ENCODE measurements at regions not wholly inside any gene's neighbourhood (a gene's known extent, or its start where the extent isn't known, plus 50 kb on each side); places are given as distances from the start of the nearest gene placed in this dataset.
"Not testable (repeated sequence)": the region's sequence is repeated elsewhere in the genome, so short reads cannot be mapped to it uniquely, and the experiment has no call there.

- not testable (repeated sequence) for DNase-seq (ENCODE audit: low read depth in 2 of 3, low spot score in 1 of 3)
These were observed 70.8 kb downstream of the TBC1D26 start for GRCh38 chr17:15802917-15803316.

GRCh38 chr17:15806825-15807224 lies 74.7 kb downstream of the TBC1D26 start:
- not testable (repeated sequence) for DNase-seq (ENCODE audit: low read depth in 2 of 3, low spot score in 1 of 3)

- DNase-seq (ENCODE audit: low read depth in 2 of 3, low spot score in 1 of 3): not testable (repeated sequence)
These were observed 81.3 kb downstream of the TBC1D26 start for GRCh38 chr17:15813388-15813787.

DNA sequence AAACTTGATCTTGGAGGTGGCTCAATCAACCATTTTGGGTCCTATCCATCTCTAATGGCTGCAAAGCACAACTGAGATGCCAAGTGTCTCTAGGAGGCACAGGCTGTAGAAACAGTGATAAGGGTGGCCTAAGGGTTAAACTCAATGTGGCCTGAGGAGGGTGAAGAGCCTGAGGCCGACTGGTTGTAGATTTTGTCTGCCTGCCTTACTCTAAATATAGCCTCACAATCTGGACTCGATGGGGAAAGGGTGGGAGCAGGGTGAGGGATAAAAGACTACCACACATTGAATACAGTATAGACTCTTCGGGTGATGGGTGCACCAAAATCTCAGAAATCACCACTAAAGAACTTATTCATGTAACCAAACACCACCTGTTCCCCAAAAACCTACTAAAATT lies 81.9 kb downstream of the TBC1D26 start:
- not testable (repeated sequence) for DNase-seq (ENCODE audit: low read depth in 2 of 3, low spot score in 1 of 3)

GRCh38 chr17:15817861-15818260 lies 85.8 kb downstream of the TBC1D26 start:
- DNase-seq (ENCODE audit: low read depth in 2 of 3, low spot score in 1 of 3): not testable (repeated sequence)

- DNase-seq (ENCODE audit: low read depth in 2 of 3, low spot score in 1 of 3): not testable (repeated sequence)
These were observed 90.2 kb downstream of the TBC1D26 start for GRCh38 chr17:15822280-15822679.

DNA sequence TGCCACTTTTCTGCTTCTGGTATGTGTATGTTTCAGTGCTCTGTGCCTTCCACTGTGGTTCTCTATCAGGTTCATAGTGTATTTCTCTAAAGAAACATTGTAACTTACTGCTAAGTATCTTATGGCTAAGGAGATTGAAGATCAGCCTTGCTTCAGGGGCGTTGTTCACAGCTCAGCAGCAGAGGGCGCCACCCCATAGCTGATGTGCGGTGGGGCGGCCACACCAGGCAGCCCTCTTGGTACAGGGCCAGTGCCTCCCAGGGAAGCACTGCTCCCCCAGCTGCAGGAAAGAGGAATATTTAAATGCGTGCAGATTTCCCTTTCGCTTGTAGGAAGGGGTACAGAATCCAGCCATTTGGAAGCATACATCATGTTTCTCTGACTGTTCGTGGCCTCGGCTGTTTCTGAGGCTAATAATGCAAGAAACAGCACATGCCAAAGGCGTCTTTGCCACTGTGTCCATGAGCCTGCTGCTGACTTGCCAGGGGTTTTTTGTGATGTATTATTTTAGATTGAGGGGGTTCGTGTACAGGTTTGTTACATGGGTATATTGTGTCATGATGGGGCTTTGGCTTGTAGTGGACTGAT lies 96.7 kb downstream of the TBC1D26 start:
- peak; percentile 45 to 70 (median 67) for DNase-seq (ENCODE audit: low read depth in 2 of 3, low spot score in 1 of 3)

DNA sequence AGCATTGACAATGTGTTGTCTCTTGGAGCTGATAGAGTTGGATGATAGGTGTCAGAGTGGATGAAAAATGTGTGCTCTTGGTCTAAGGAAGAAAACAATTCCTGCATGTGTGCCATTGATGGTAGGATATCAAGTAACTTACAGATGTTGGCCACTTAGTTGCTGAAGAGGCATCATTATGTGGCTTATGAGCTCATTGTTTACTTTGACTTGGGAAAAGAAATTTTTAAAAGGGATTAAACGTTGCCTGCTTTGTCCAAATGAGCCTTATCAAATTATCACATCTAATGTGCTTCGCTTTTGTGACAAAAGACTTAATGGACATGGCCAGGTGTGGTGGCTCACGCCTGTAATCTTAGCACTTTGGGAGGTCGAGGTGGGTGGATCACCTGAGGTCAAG lies 98.1 kb downstream of the TBC1D26 start:
- DNase-seq (ENCODE audit: low read depth in 2 of 3, low spot score in 1 of 3): not testable (repeated sequence)

DNA sequence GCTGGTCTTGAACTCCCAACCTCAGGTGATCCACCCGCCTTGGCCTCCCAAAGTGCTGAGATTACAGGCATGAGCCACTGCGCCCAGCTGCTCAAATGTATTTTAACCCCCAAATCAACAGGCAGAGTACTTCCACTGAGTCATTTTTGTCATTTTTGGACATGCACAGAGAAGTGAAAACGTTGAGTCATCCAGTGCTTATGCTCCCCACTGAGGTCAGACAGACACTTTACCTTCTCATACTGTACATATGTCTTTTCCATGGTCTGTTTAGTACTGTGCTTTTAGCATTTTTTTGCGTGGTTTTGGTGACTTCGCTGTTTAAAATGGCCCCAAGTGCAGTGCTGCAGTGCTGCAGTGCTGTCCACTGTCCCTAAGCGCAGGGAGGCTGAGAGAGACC lies 99.1 kb downstream of the TBC1D26 start:
- peak; percentile 8 to 20 (median 15) for DNase-seq (ENCODE audit: low read depth in 2 of 3, low spot score in 1 of 3)

DNA sequence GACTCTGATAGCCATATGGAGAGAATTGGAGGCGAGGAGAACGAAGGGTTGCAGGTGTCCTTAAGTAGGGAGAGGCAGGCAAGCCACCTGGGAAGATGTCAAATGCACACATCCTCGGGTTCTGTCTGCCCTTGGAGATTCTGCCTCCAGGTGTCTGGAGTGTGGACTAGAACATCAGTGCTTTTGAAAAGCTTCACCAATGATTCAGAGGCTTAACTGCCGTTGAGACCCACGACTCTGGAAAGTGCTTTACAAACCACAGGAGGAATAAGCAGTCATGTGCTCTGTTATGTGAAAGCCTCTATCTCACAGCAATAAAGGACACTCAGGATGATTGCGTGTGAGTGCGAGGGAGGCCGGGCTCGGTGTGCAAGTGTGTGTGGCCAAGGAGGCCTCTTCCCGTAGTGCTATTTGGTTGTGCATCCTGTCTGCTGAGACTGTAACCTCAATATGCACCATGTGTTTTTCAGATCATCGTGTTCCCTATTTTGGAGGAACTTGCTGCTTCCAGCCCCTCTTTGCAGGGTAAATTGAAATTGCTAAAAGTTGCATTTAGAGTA lies 100.9 kb downstream of the TBC1D26 start:
- DNase-seq (ENCODE audit: low read depth in 2 of 3, low spot score in 1 of 3): not testable (repeated sequence)

GRCh38 chr17:15833890-15834289 lies 101.8 kb downstream of the TBC1D26 start:
- not testable (repeated sequence) for DNase-seq (ENCODE audit: low read depth in 2 of 3, low spot score in 1 of 3)

DNA sequence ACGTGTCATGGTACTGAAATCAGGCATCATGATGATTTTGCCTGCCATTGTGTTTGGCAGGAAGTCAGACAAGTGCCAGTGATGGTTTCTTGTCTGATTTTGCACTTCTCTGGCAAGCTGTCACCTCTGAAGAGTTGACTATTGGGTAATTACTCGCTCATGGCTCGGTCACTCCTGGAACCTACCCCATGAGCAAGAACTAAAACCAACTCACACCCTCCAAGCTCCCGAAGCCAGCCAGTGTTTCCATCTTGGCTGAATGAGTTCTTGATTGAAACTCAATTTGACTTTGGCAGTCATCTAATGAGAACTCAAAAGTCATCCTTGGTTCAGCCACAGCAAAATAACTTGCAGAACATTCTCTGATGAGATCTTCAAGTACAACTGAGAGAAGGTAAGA lies 103.4 kb downstream of the TBC1D26 start:
- DNase-seq (ENCODE audit: low read depth in 2 of 3, low spot score in 1 of 3): not testable (repeated sequence)

DNA sequence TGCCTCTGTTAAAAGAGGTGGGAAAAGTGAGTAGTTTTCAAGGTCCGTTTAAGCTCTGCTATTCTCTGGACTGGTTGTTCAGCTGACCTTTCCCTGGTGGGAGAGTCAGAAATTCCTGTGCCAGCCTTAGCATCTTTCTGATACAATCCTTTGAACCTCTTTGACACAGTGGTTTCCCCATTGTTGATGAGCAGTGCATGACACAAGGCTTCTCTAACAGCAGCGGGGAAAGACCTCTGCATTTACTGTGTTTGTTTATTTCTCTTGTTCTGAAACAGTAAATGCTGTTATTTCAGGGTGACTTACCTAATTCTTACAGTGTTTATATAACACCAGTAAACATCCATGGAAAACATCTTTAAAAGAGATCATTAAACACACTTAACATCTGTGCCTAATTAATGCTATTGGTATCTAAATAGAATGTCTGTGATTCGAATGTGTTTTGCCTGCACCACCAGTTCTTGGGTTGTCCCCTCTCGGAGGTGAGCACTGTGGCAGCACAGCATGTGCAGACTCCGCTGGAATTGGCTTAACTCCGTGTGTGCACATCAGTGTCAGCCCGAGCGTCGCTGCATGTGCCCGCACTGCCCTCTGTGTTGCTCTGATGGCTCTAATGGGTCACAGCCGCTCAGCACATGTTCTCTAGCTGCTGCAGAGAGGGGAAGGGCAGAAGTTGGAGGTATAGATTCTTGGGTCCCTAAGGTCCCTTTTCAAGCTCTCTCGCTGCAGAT lies 104.3 kb downstream of the TBC1D26 start:
- not testable (repeated sequence) for DNase-seq (ENCODE audit: low read depth in 2 of 3, low spot score in 1 of 3)

- DNase-seq (ENCODE audit: low read depth in 2 of 3, low spot score in 1 of 3): not testable (repeated sequence)
These were observed 104.9 kb downstream of the TBC1D26 start for GRCh38 chr17:15836991-15837390.

- not testable (repeated sequence) for DNase-seq (ENCODE audit: low read depth in 2 of 3, low spot score in 1 of 3)
These were observed 97.3 kb upstream of the ADORA2B start for GRCh38 chr17:15847447-15848229.

DNA sequence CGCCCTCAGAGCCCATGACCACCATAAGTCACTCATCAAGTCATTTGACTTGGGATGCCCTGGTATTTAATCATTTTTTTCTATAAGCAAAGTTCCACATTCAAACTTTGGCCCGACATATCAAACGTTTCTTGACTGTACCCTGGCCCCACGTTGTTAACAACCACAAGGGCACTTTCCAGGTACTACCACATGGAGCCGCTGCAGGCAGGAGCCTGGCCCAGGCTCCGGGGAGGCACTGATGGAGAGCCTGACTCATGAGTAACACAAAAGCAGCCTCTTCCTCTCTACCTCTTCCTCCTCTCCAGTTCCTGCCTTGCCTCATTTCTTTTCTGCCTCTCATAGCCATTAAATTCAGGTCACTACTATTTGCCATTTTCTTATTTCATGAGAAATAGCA lies 95.9 kb upstream of the ADORA2B start:
- peak; percentile 32 to 58 (median 56) for DNase-seq (ENCODE audit: low read depth in 2 of 3, low spot score in 1 of 3)

GRCh38 chr17:15850071-15850470 lies 94.9 kb upstream of the ADORA2B start:
- not testable (repeated sequence) for DNase-seq (ENCODE audit: low read depth in 2 of 3, low spot score in 1 of 3)

GRCh38 chr17:15850687-15851086 lies 94.2 kb upstream of the ADORA2B start:
- DNase-seq (ENCODE audit: low read depth in 2 of 3, low spot score in 1 of 3): not testable (repeated sequence)

GRCh38 chr17:15852863-15853262 lies 92.1 kb upstream of the ADORA2B start:
- not testable (repeated sequence) for DNase-seq (ENCODE audit: low read depth in 2 of 3, low spot score in 1 of 3)

GRCh38 chr17:15856191-15856590 lies 88.7 kb upstream of the ADORA2B start:
- DNase-seq (ENCODE audit: low read depth in 2 of 3, low spot score in 1 of 3): not testable (repeated sequence)

GRCh38 chr17:15856745-15857144 lies 88.2 kb upstream of the ADORA2B start:
- DNase-seq (ENCODE audit: low read depth in 2 of 3, low spot score in 1 of 3): not testable (repeated sequence)
